GM12872 (cell line): ENCODE measurements at regions not wholly inside any gene's neighbourhood (a gene's known extent, or its start where the extent isn't known, plus 50 kb on each side); places are given as distances from the start of the nearest gene placed in this dataset.

Experiments used
- CTCF ChIP-seq: IDR thresholded peaks from 3 replicates; pipeline ENCODE4 v1.5.1; 2011; ENCODE audit warnings: low read depth, mild to moderate bottlenecking, low read length, moderate library complexity; ENCODE audit not compliant: insufficient read depth

- no peak for TF ChIP-seq CTCF
These were observed 325.9 kb downstream of the MIAT start for GRCh38 chr22:26983311-26983710.

GRCh38 chr22:26985206-26985605 is 327.8 kb downstream of the MIAT start:
- no peak for TF ChIP-seq CTCF

GRCh38 chr22:26985931-26986782 is 328.8 kb downstream of the MIAT start:
- TF ChIP-seq CTCF, result no peak

GRCh38 chr22:26986884-26987283 is 329.5 kb downstream of the MIAT start:
- no peak for TF ChIP-seq CTCF

- TF ChIP-seq CTCF, result no peak
These were observed 333.3 kb downstream of the MIAT start for GRCh38 chr22:26990503-26991189.

GRCh38 chr22:26992556-26992955 is 335.2 kb downstream of the MIAT start:
- no peak for TF ChIP-seq CTCF

GRCh38 chr22:26993886-26994285 is 336.5 kb downstream of the MIAT start:
- TF ChIP-seq CTCF, result no peak
